Caco-2 (cell line): ENCODE measurements at regions not wholly inside any gene's neighbourhood (a gene's known extent, or its start where the extent isn't known, plus 50 kb on each side); places are given as distances from the start of the nearest gene placed in this dataset.
"Not testable (repeated sequence)": the region's sequence is repeated elsewhere in the genome, so short reads cannot be mapped to it uniquely, and the experiment has no call there.

Experiments used
- BruUV-seq: library from RNA; stranded (reverse); fragments of 400-500 nt; replicated peaks from 2 replicates; lab custom pipeline; 2021; lab: Mats Ljungman, UMichigan
- CTCF ChIA-PET: fragments of 300-600 bp; sonication (Branson Sonifier 250); formaldehyde crosslinking; loops from one replicate; lab custom pipeline; 2022; ENCODE audit warnings: antibody characterized with exemption; lab: Charles Lee
- POLR2A ChIA-PET: fragments of 300-600 bp; sonication (Branson Sonifier 250); formaldehyde crosslinking; loops from one replicate; lab custom pipeline; 2022; ENCODE audit warnings: antibody characterized with exemption; lab: Charles Lee
- DNase-seq, 2 experiments: peaks; one replicate each; pipeline versions ENCODE4 v3.0.0 to v3.0.0-alpha.2; 2020 to 2022
- H3K27me3 ChIP-seq: replicated peaks from 2 replicates; pipeline ENCODE4 v1.6.0; 2011; ENCODE audit warnings: low read length; ENCODE audit not compliant: control insufficient read depth, insufficient read depth
- H3K36me3 ChIP-seq: 2 replicates; pipeline ENCODE4 v1.5.1; 2011; ENCODE audit warnings: low read length; ENCODE audit not compliant: control insufficient read depth, insufficient read depth
- H3K4me1 ChIP-seq: fragments of 250-450 bp; sonication (Bioruptor Pico); 2 replicates; pipeline ENCODE4 v1.5.1; 2020; ENCODE audit warnings: mild to moderate bottlenecking
- H3K4me3 ChIP-seq: 2 replicates; pipeline ENCODE4 v1.5.1; 2011; ENCODE audit warnings: low read depth, mild to moderate bottlenecking, control low read depth, low read length
- H3K9me3 ChIP-seq: fragments of 250-450 bp; sonication (Bioruptor Pico); 2 replicates; pipeline ENCODE4 v1.5.1; 2020; ENCODE audit warnings: mild to moderate bottlenecking, moderate library complexity
- H3K27ac Mint-ChIP-seq: one replicate; pipeline ENCODE4 v1.8.0; 2022; ENCODE audit warnings: mixed read lengths; ENCODE audit not compliant: unreplicated experiment
- H3K27me3 Mint-ChIP-seq: one replicate; pipeline ENCODE4 v1.8.0; 2022; ENCODE audit warnings: mixed read lengths; ENCODE audit not compliant: insufficient read depth, unreplicated experiment
- H3K36me3 Mint-ChIP-seq: one replicate; pipeline ENCODE4 v1.8.0; 2022; ENCODE audit warnings: mild to moderate bottlenecking, mixed read lengths; ENCODE audit not compliant: insufficient read depth, unreplicated experiment
- H3K4me1 Mint-ChIP-seq: one replicate; pipeline ENCODE4 v1.8.0; 2022; ENCODE audit warnings: low read depth, mixed read lengths; ENCODE audit not compliant: unreplicated experiment
- H3K4me3 Mint-ChIP-seq: one replicate; pipeline ENCODE4 v1.8.0; 2022; ENCODE audit warnings: mild to moderate bottlenecking, moderate library complexity, mixed read lengths; ENCODE audit not compliant: unreplicated experiment
- H3K9me3 Mint-ChIP-seq: one replicate; pipeline ENCODE4 v1.8.0; 2022; ENCODE audit warnings: mixed read lengths; ENCODE audit not compliant: unreplicated experiment
- CTCF ChIP-seq, 2 experiments: fragments of 200-600 bp in 1 of 2; IDR thresholded peaks; 1 replicate in 1 of 2; 2 replicates in 1 of 2; pipeline versions ENCODE4 v1.5.1 to v1.8.0; 2011 to 2022; ENCODE audit warnings: antibody characterized with exemption in 1 of 2, control low read depth in 1 of 2, inconsistent platforms in 1 of 2, low read depth in 1 of 2, low read length in 1 of 2, mild to moderate bottlenecking in 1 of 2, moderate library complexity in 1 of 2; ENCODE audit not compliant: insufficient read depth in 1 of 2, severe bottlenecking in 1 of 2, unreplicated experiment in 1 of 2
- intact Hi-C: fragments of 100-400 bp; cut with micrococcal nuclease; formaldehyde crosslinking; loops from one replicate; pipeline ENCODE4 v1.10.0; 2022; ENCODE audit not compliant: unreplicated experiment

GRCh38 chr2:238525990-238526389, 99.3 kb downstream of the ASB1 start:
- no peaks in the 10 kb centered on the region for H3K9me3 Mint-ChIP-seq
- Histone ChIP-seq H3K9me3 (no peaks in the 10 kb centered on the region), H3K36me3 (no peaks in the 10 kb centered on the region), H3K4me1 (no peaks in the 10 kb centered on the region), H3K27me3 (no peaks in the 10 kb centered on the region), H3K4me3 (no peak overlapping the region)
- no TSS peak for BruUV-seq
- peaks cover 8% of the 10 kb centered on the region for H3K4me1 Mint-ChIP-seq
- CTCF ChIA-PET: no interaction called here
- peaks cover 4% of the 10 kb centered on the region for H3K36me3 Mint-ChIP-seq
- no peak overlapping the region for H3K4me3 Mint-ChIP-seq
- no peak overlapping the region for H3K27ac Mint-ChIP-seq
- no peaks in the 10 kb centered on the region for H3K27me3 Mint-ChIP-seq
- TF ChIP-seq CTCF (IDR thresholded peaks at IDR 0.05; ENCODE audit: insufficient read depth in 1 of 2, low read depth in 1 of 2, low read length in 1 of 2, severe bottlenecking in 1 of 2, unreplicated experiment in 1 of 2): no peak
- intact Hi-C loops: no loop called here
- DNase-seq: no peak
- POLR2A ChIA-PET: no interaction called here

GRCh38 chr2:238527565-238527964, 100.8 kb downstream of the ASB1 start:
- Histone ChIP-seq H3K27me3 (no peaks in the 10 kb centered on the region), H3K9me3 (no peaks in the 10 kb centered on the region), H3K36me3 (no peaks in the 10 kb centered on the region), H3K4me1 (no peaks in the 10 kb centered on the region), H3K4me3 (no peak overlapping the region)
- BruUV-seq: no TSS peak
- ChIA-PET CTCF (no interaction called here), POLR2A (no interaction called here)
- H3K4me1 Mint-ChIP-seq: peaks cover 8% of the 10 kb centered on the region
- H3K9me3 Mint-ChIP-seq: peaks cover 7% of the 10 kb centered on the region
- TF ChIP-seq CTCF (IDR thresholded peaks at IDR 0.05; ENCODE audit: insufficient read depth in 1 of 2, low read depth in 1 of 2, low read length in 1 of 2, severe bottlenecking in 1 of 2, unreplicated experiment in 1 of 2): no peak
- H3K4me3 Mint-ChIP-seq: no peak overlapping the region
- H3K27ac Mint-ChIP-seq: no peak overlapping the region
- peaks cover 4% of the 10 kb centered on the region for H3K36me3 Mint-ChIP-seq
- DNase-seq: no peak
- H3K27me3 Mint-ChIP-seq: no peaks in the 10 kb centered on the region
- intact Hi-C loops: no loop called here

GRCh38 chr2:238528953-238529781, 102.4 kb downstream of the ASB1 start:
- TF ChIP-seq CTCF (IDR thresholded peaks at IDR 0.05; ENCODE audit: insufficient read depth in 1 of 2, low read depth in 1 of 2, low read length in 1 of 2, severe bottlenecking in 1 of 2, unreplicated experiment in 1 of 2): no peak
- Mint-ChIP-seq H3K4me3 (peak overlapping the region; percentile 15), H3K27ac (no peak overlapping the region), H3K9me3 (peaks cover 7% of the 10 kb centered on the region), H3K4me1 (peaks cover 8% of the 10 kb centered on the region), H3K36me3 (peaks cover 4% of the 10 kb centered on the region), H3K27me3 (no peaks in the 10 kb centered on the region)
- intact Hi-C loops: no loop called here
- DNase-seq: peak in 1 of 2 experiments; percentile 8
- H3K9me3 ChIP-seq: no peaks in the 10 kb centered on the region
- H3K4me1 ChIP-seq: no peaks in the 10 kb centered on the region
- ChIA-PET POLR2A (no interaction called here), CTCF (no interaction called here)
- BruUV-seq: no TSS peak
- no peaks in the 10 kb centered on the region for H3K36me3 ChIP-seq
- no peaks in the 10 kb centered on the region for H3K27me3 ChIP-seq
- no peak overlapping the region for H3K4me3 ChIP-seq

GRCh38 chr2:238531017-238531645, 104.4 kb downstream of the ASB1 start:
- H3K9me3 Mint-ChIP-seq, H3K27me3 ChIP-seq, H3K36me3 Mint-ChIP-seq, POLR2A ChIA-PET, H3K4me1 ChIP-seq, H3K4me1 Mint-ChIP-seq, H3K36me3 ChIP-seq, BruUV-seq, CTCF ChIA-PET, DNase-seq, H3K27me3 Mint-ChIP-seq, H3K4me3 Mint-ChIP-seq, H3K4me3 ChIP-seq, H3K27ac Mint-ChIP-seq, intact Hi-C loops, H3K9me3 ChIP-seq: not testable (repeated sequence)

GRCh38 chr2:238543732-238544131, 117.0 kb downstream of the ASB1 start:
- intact Hi-C loops, H3K4me1 Mint-ChIP-seq, DNase-seq, H3K27ac Mint-ChIP-seq, H3K9me3 Mint-ChIP-seq, H3K4me3 Mint-ChIP-seq, H3K36me3 Mint-ChIP-seq, CTCF ChIA-PET, H3K9me3 ChIP-seq, H3K27me3 ChIP-seq, H3K4me3 ChIP-seq, POLR2A ChIA-PET, H3K4me1 ChIP-seq, H3K27me3 Mint-ChIP-seq, H3K36me3 ChIP-seq, BruUV-seq: not testable (repeated sequence)
